ENCODE measurements at regions not wholly inside any gene's neighbourhood (a gene's known extent, or its start where the extent isn't known, plus 50 kb on each side); places are given as distances from the start of the nearest gene placed in this dataset.
"Not testable (repeated sequence)": the region's sequence is repeated elsewhere in the genome, so short reads cannot be mapped to it uniquely, and the experiment has no call there.

DNA sequence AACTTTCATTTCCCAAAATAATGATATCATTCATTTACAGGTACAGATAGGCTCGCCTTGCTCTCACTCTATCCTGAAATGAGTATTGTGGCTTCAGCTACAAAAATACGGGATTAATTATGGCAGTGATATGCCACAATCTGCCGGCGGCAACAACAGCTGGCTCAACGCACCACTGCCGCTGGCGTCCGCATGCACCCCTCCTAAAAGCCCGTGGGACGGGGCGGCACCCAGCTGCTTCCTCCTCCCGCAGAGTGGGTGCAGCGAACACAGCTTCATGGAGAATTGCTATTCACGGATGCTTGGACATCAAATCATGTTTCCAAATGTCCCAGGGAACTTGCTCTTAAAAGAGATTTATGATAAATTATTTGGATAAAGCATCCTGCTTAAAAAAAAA is 266.8 kb downstream of the TEX29 start:
- Histone ChIP-seq H3K4me1 (peaks cover 88% of the 10 kb centered on the region), H3K36me3 (no peaks in the 10 kb centered on the region), H3K27ac (peak overlapping the region; percentile 81), H3K9ac (peak overlapping the region; percentile 36; the same call in 1 of the 2 replicates), H3K9me3 (no peaks in the 10 kb centered on the region), H3K27me3 (no peaks in the 10 kb centered on the region), H3K4me2 (peak overlapping the region; percentile 91), H4K20me1 (no peaks in the 10 kb centered on the region), H3K4me3 (peak overlapping the region; percentile 15; the same call in 1 of the 2 replicates)
- TF ChIP-seq Cebpa-rat (IDR thresholded peaks at IDR 0.05), result no peak

DNA sequence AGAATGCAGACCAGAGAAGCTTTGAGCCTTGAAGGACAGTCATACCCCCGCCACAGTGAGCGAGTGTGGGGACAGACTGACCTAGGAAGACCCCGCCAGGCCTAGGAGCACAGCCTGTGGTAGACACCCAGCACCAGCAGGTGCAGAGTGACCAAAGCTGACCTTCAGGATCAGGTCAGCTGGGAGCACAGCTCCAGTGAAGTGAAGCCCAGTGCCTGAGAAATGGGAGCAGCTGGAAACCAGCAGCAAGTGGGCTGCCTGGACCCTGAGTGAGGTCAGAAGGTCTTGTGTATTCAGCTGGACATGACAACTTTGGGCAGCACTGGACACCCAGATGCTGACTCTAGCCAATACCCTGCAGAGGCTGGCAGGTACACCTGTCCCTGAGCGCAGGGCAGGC is 268.9 kb downstream of the TEX29 start:
- H3K36me3 ChIP-seq, result no peaks in the 10 kb centered on the region
- H3K4me1 ChIP-seq, result peaks cover 74% of the 10 kb centered on the region
- H3K27ac ChIP-seq, result peak overlapping the region; percentile 63
- no peaks in the 10 kb centered on the region for H3K27me3 ChIP-seq
- no peak for TF ChIP-seq Cebpa-rat (IDR thresholded peaks at IDR 0.05)
- H4K20me1 ChIP-seq, result no peaks in the 10 kb centered on the region
- no peak overlapping the region for H3K4me3 ChIP-seq
- H3K4me2 ChIP-seq, result peak overlapping the region; percentile 91
- no peak overlapping the region; the same call in 1 of the 2 replicates for H3K9ac ChIP-seq
- H3K9me3 ChIP-seq, result no peaks in the 10 kb centered on the region

DNA sequence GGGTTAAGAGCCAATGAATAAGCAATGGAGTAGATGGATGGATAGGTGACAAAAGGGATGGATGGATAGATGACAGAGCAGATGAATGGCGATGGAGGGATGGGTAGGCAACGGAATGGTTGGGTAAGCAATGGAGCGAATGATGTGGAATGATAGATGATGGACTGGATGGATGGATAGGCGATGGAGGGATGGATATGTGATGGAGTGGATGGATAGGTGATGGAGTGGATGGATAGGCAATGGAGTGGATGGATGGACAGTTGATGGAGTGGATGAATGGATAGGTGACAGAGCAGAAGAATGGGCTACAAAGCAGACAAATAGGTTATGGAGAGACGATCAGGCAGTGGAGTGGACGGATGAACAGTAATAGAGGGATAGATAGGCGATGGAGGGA is 269.6 kb downstream of the TEX29 start:
- Histone ChIP-seq H3K9ac (no peak overlapping the region), H3K27me3 (no peaks in the 10 kb centered on the region), H3K36me3 (no peaks in the 10 kb centered on the region), H3K4me1 (peaks cover 74% of the 10 kb centered on the region), H3K4me3 (no peak overlapping the region), H3K27ac (no peak overlapping the region), H3K9me3 (no peaks in the 10 kb centered on the region), H4K20me1 (no peaks in the 10 kb centered on the region), H3K4me2 (no peak overlapping the region)
- no peak for TF ChIP-seq Cebpa-rat (IDR thresholded peaks at IDR 0.05)

DNA sequence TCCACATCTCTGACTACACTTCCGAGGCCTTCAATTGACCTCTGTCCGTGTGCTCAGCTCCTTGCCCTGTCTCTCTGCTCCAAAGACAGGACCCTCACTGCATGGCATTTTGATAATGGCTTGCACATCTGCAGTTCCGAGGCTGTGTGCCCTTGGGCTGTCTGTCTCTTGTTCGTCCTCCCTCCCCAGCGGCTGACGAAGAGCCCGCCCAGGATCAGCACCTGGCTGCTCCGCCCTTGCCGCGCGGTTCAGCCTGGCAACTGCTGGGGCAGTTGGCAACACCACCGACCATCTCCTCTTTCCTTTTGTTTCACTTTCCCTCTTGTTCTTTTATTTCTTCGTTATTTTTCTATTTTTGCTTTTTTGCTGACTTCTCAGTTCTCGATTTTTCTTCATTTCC is 270.4 kb downstream of the TEX29 start:
- Histone ChIP-seq H4K20me1 (no peaks in the 10 kb centered on the region), H3K9me3 (no peaks in the 10 kb centered on the region), H3K27ac (no peak overlapping the region), H3K36me3 (no peaks in the 10 kb centered on the region), H3K9ac (no peak overlapping the region), H3K4me2 (peak overlapping the region; percentile 9; the same call in 1 of the 2 replicates), H3K4me3 (no peak overlapping the region), H3K4me1 (peaks cover 69% of the 10 kb centered on the region), H3K27me3 (no peaks in the 10 kb centered on the region)
- TF ChIP-seq Cebpa-rat (IDR thresholded peaks at IDR 0.05), result no peak

DNA sequence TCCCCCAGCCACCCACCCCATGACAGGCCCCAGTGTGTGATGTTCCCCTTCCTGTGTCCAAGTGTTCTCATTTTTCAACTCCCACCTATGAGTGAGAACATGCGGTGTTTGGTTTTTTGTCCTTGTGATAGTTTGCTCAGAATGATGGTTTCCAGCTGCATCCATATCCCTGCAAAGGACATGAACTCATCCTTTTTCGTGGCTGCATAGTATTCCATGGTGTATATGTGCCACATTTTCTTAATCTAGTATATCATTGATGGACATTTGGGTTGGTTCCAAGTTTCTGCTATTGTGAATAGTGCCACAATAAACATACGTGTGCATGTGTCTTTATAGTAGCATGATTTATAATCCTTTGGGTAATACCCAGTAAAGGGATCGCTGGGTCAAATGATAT is 273.0 kb downstream of the TEX29 start:
- H3K27ac ChIP-seq, result not testable (repeated sequence)

DNA sequence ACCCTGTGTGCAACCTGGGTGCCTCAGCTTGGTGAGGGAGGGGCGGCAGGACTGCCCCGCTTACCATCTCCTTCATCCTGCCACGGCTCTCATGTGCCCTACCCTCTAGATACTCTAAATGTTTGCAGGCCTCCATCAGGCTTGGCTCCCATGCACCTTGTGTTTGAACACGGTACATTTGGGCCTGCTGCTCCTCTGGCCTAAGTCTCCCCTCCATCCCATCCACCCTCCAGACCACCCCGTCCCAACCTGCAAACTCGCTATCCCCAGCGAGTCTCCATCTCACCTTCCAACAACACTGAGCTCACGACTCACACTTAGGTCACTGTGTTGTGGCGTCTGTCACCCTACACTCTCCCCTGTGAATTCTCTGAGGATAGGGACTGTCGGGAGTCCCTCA is 274.2 kb downstream of the TEX29 start:
- Histone ChIP-seq H3K4me2 (no peak overlapping the region), H3K4me1 (peaks cover 69% of the 10 kb centered on the region), H3K9me3 (no peaks in the 10 kb centered on the region), H3K27ac (no peak overlapping the region), H4K20me1 (no peaks in the 10 kb centered on the region), H3K4me3 (no peak overlapping the region), H3K27me3 (no peaks in the 10 kb centered on the region), H3K36me3 (no peaks in the 10 kb centered on the region), H3K9ac (no peak overlapping the region)
- TF ChIP-seq Cebpa-rat (IDR thresholded peaks at IDR 0.05), result no peak

More for the DNA sequence above, 273.0 kb downstream of the TEX29 start:
- not testable (repeated sequence) for H3K4me2 ChIP-seq, H4K20me1 ChIP-seq, H3K4me3 ChIP-seq, H3K9me3 ChIP-seq, H3K27me3 ChIP-seq, H3K9ac ChIP-seq, H3K36me3 ChIP-seq
- H3K4me1 ChIP-seq, result peaks cover 69% of the 10 kb centered on the region

DNA sequence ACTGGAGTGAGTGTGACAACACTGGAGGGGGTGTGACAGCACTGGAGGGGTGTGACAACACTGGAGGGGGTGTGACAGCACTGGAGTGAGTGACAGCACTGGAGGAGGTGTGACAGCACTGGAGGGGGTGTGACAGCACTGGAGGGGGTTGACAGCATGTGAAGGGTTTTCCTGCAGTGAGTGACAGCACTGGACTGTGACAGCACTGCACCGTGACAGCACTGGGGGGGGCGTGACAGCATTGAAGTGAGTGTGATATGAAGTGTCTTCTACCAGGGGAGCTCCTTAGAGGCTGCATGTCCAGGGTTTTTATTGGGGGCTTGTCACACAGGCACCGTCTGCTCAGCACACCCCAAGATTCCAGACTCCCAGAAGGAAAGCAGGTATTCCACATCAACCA is 274.8 kb downstream of the TEX29 start:
- Histone ChIP-seq H3K9ac (no peak overlapping the region), H3K27ac (no peak overlapping the region), H3K4me2 (no peak overlapping the region), H3K4me3 (no peak overlapping the region), H3K4me1 (peaks cover 71% of the 10 kb centered on the region), H3K9me3 (no peaks in the 10 kb centered on the region), H4K20me1 (no peaks in the 10 kb centered on the region), H3K27me3 (no peaks in the 10 kb centered on the region), H3K36me3 (no peaks in the 10 kb centered on the region)
- TF ChIP-seq Cebpa-rat (IDR thresholded peaks at IDR 0.05), result no peak

DNA sequence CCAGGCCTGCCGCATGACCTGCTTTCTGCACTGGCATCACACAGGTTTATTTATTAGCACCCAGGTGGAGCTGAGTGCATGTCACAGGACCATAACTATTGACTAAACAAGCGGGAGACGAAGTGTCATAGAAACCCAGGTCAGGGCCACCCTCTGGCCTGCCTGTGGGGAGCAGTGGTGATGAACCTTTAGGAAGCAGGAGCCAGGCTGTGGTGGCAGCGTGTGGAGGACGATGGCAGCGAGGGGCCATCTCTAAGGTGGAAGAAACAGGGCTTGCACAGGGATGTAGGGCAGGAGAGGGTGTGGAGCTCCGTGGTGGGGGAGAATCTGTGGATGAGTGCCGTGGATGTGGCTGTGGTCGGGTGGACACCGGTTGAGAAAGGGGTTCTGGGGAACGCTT is 275.3 kb downstream of the TEX29 start:
- Histone ChIP-seq H3K27ac (peak overlapping the region; percentile 6; the same call in 1 of the 2 replicates), H3K4me3 (no peak overlapping the region), H3K4me2 (no peak overlapping the region), H3K27me3 (no peaks in the 10 kb centered on the region), H3K9me3 (no peaks in the 10 kb centered on the region), H3K9ac (no peak overlapping the region), H3K4me1 (peaks cover 71% of the 10 kb centered on the region), H3K36me3 (no peaks in the 10 kb centered on the region), H4K20me1 (no peaks in the 10 kb centered on the region)
- TF ChIP-seq Cebpa-rat (IDR thresholded peaks at IDR 0.05), result no peak

DNA sequence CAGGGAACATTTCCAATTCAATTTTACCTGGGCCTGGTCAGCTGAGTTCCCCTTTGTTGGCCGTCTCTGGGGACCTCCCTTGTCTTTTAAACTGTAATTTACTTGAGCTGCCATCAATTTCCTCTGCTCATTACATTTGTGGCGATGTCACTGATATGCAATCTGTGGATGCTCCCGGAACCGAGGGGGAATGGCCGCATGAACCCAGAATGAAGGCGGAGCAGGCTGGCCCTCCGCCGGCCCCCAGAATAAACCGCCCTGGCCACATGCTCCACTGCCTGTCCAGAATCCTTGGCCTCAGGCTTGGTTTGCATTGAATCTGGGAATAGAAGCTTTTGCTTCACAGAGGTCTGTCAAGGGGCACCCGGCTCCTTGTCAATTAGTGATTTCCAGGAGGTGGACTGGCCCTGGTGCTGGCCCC is 276.8 kb downstream of the TEX29 start:
- H3K36me3 ChIP-seq, result no peaks in the 10 kb centered on the region
- no peaks in the 10 kb centered on the region for H3K9me3 ChIP-seq
- no peaks in the 10 kb centered on the region for H4K20me1 ChIP-seq
- no peak overlapping the region for H3K9ac ChIP-seq
- no peak for TF ChIP-seq Cebpa-rat (IDR thresholded peaks at IDR 0.05)
- peak overlapping the region; percentile 21; the same call in 1 of the 2 replicates for H3K4me2 ChIP-seq
- H3K27me3 ChIP-seq, result no peaks in the 10 kb centered on the region
- H3K4me3 ChIP-seq, result no peak overlapping the region
- peaks cover 71% of the 10 kb centered on the region for H3K4me1 ChIP-seq
- H3K27ac ChIP-seq, result no peak overlapping the region

DNA sequence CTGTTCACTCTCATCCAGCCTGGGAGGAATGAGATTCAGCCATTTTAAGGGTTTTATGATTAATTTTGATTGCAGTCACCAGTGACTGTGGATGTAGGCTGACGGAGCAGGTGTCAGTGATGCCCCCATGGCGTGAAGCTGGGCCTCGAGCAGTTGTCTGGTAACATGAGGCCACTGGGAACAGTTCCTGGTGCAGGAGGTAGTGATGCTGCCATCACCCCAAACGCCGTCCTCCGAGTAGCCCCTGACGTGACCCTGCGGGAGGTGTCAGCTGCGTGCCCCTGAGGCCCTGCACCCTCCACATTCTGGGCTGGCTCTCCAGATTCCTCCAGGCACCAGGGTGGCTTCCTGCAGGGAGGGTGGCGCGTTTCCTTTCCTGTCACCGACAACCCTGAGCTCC is 277.2 kb downstream of the TEX29 start:
- peak overlapping the region; percentile 21; the same call in 1 of the 2 replicates for H3K4me2 ChIP-seq
- H3K4me3 ChIP-seq, result no peak overlapping the region
- H3K36me3 ChIP-seq, result no peaks in the 10 kb centered on the region
- H3K27ac ChIP-seq, result no peak overlapping the region
- H3K4me1 ChIP-seq, result peaks cover 71% of the 10 kb centered on the region
- H3K27me3 ChIP-seq, result no peaks in the 10 kb centered on the region
- no peaks in the 10 kb centered on the region for H4K20me1 ChIP-seq
- TF ChIP-seq Cebpa-rat (IDR thresholded peaks at IDR 0.05), result no peak
- H3K9ac ChIP-seq, result no peak overlapping the region
- H3K9me3 ChIP-seq, result no peaks in the 10 kb centered on the region

DNA sequence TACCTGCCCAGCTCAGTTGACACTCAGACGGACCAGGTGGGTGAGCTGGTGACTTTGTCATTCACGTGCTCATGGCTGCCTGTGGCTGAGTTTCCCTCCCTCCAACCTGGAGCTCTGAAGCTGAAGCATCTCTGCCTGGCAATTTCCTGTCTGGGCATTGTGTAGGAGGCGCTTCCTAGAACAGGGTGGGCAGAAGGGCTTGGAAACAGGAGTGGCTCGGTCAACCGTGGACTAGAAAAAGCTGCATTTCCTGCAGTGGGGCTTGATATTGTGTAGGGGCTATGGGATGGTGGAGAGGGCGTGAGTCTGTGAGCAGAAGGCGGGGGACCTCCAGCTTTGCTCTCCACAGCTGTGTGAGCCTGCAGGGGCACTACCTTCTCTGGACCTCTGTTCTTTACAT is 278.3 kb downstream of the TEX29 start:
- Histone ChIP-seq H3K4me2 (peak overlapping the region; percentile 69), H3K9ac (no peak overlapping the region), H3K27ac (no peak overlapping the region), H3K4me1 (peaks cover 70% of the 10 kb centered on the region), H4K20me1 (no peaks in the 10 kb centered on the region), H3K4me3 (no peak overlapping the region), H3K27me3 (no peaks in the 10 kb centered on the region), H3K9me3 (no peaks in the 10 kb centered on the region), H3K36me3 (no peaks in the 10 kb centered on the region)
- no peak for TF ChIP-seq Cebpa-rat (IDR thresholded peaks at IDR 0.05)
